Mammary epithelial cell (primary cell): ENCODE measurements at regions not wholly inside any gene's neighbourhood (a gene's known extent, or its start where the extent isn't known, plus 50 kb on each side); places are given as distances from the start of the nearest gene placed in this dataset.

Source experiments
- CTCF ChIP-seq, 2 donors: IDR thresholded peaks in 1 of 2; conservative IDR thresholded peaks in 1 of 2; 2 replicates each; pipeline ENCODE4 v1.5.1; 2011 to 2012; ENCODE audit warnings: inconsistent platforms in 2 of 2, low read length in 2 of 2, mild to moderate bottlenecking in 2 of 2, control low read depth in 1 of 2, low read depth in 1 of 2; ENCODE audit not compliant: insufficient read depth in 1 of 2; ENCODE audit errors: extremely low read depth in 1 of 2
- EZH2 ChIP-seq: IDR thresholded peaks from 2 replicates; pipeline ENCODE4 v1.6.1; 2012; ENCODE audit warnings: low read length, inconsistent platforms, borderline replicate concordance

- TF ChIP-seq EZH2 (no peak), CTCF (conservative IDR thresholded peaks at IDR 0.05 in 1 of 2, IDR thresholded peaks at IDR 0.05 in 1 of 2; ENCODE audit: extremely low read depth in 1 of 2, insufficient read depth in 1 of 2, low read depth in 1 of 2, low read length in 2 of 2) (no peak)
Measured at GRCh38 chr10:60728056-60728455, 50.2 kb upstream of the CDK1 start.
